Vagina (tissue), 2 donors: ENCODE measurements at regions not wholly inside any gene's neighbourhood (a gene's known extent, or its start where the extent isn't known, plus 50 kb on each side); places are given as distances from the start of the nearest gene placed in this dataset.

Experiments used
- POLR2A ChIP-seq, 2 donors: fragments of 450-650 bp; IDR thresholded peaks; one replicate each; pipeline ENCODE4 v1.6.1; 2017; ENCODE audit warnings: antibody characterized with exemption in 2 of 2, mild to moderate bottlenecking in 2 of 2, moderate library complexity in 2 of 2
- TF ChIP-seq, protein P1 (sequence below), 3 experiments: fragments of 450-650 bp in 2 of 3; fragments of 200-600 bp in 1 of 3; sonication (generic) in 1 of 3; IDR thresholded peaks; one replicate each; pipeline ENCODE4 v1.5.1; 2017 to 2019; ENCODE audit warnings: antibody characterized with exemption in 3 of 3, mild to moderate bottlenecking in 2 of 3, moderate library complexity in 2 of 3

DNA sequence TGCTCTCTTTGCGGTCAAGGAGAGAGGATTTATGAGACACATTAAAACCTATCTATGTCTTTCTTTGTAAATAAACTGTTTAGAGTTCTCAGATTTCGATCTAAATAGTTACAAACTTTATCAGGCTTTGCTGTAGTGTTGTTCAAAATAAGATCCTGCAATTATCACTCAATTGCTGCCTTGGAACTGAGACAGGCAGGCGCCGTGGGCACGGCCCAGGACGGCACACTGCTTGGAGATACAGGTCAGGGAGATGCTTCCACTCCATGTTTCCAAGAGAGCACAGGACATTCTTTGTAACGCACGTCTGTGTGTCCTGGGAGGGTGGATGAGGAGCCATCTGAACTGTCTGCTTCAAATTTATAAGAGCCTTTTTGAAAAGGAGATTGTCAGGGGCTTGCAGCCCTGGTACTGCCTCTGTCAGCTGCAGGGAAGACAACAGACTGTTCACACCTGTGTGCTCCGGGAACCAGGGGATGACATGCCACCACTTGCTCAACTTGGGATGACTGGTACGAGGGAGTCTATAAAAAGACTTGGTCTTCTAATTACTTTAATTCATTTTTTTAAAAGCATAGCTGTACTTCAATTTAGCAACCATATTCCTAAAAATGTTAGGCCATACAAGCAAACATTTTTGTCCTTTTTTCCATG lies 472.9 kb upstream of the RUNX1 start:
- TF ChIP-seq, protein P1, sequence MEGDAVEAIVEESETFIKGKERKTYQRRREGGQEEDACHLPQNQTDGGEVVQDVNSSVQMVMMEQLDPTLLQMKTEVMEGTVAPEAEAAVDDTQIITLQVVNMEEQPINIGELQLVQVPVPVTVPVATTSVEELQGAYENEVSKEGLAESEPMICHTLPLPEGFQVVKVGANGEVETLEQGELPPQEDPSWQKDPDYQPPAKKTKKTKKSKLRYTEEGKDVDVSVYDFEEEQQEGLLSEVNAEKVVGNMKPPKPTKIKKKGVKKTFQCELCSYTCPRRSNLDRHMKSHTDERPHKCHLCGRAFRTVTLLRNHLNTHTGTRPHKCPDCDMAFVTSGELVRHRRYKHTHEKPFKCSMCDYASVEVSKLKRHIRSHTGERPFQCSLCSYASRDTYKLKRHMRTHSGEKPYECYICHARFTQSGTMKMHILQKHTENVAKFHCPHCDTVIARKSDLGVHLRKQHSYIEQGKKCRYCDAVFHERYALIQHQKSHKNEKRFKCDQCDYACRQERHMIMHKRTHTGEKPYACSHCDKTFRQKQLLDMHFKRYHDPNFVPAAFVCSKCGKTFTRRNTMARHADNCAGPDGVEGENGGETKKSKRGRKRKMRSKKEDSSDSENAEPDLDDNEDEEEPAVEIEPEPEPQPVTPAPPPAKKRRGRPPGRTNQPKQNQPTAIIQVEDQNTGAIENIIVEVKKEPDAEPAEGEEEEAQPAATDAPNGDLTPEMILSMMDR (IDR thresholded peaks at IDR 0.05), result no peak
- no peak for TF ChIP-seq POLR2A (IDR thresholded peaks at IDR 0.05)
